ENCODE measurements at regions not wholly inside any gene's neighbourhood (a gene's known extent, or its start where the extent isn't known, plus 50 kb on each side); places are given as distances from the start of the nearest gene placed in this dataset.

GRCh38 chr17:77374170-77374936 lies 233.6 kb downstream of the SEC14L1 start:
- TF ChIP-seq CTCF (IDR thresholded peaks at IDR 0.05; ENCODE audit: insufficient read depth, low read length, missing control alignments), result peak; percentile 51
- DNase-seq (ENCODE audit: low read depth, low spot score), result no peak
- CTCF ChIA-PET, result interaction anchor here (1.1 to 4.4 kb wide), 7 partner anchors 9 to 58 kb away, joined by 3 to 23 read pairs (median 4); no protein-coding TSS in a partner anchor
- POLR2A ChIA-PET, result interaction anchor here (0.6 to 2.5 kb wide), 13 partner anchors 9 to 55 kb away, joined by 3 to 13 read pairs (median 4); no protein-coding TSS in a partner anchor
- H3K4me3 ChIP-seq (ENCODE audit: low read depth, low read length), result peak overlapping the region; percentile 79

GRCh38 chr17:77375108-77375916 lies 234.5 kb downstream of the SEC14L1 start:
- DNase-seq (ENCODE audit: low read depth, low spot score), result no peak
- no peak for TF ChIP-seq CTCF (IDR thresholded peaks at IDR 0.05; ENCODE audit: insufficient read depth, low read length, missing control alignments)
- H3K4me3 ChIP-seq (ENCODE audit: low read depth, low read length), result peak overlapping the region; percentile 79
- ChIA-PET POLR2A (interaction anchor here (0.6 to 2.5 kb wide), 16 partner anchors 8 to 77 kb away, joined by 3 to 13 read pairs (median 5); no protein-coding TSS in a partner anchor), CTCF (interaction anchor here (1.1 to 4.4 kb wide), 6 partner anchors 8 to 59 kb away, joined by 3 to 23 read pairs (median 4); no protein-coding TSS in a partner anchor)

GRCh38 chr17:77375917-77376651 lies 235.3 kb downstream of the SEC14L1 start:
- ChIA-PET POLR2A (interaction anchor here (0.9 to 2.5 kb wide), 10 partner anchors 9 to 76 kb away, joined by 3 to 13 read pairs (median 6); no protein-coding TSS in a partner anchor), CTCF (interaction anchor here (1.2 to 4.4 kb wide), 4 partner anchors 13 to 119 kb away, joined by 3 to 23 read pairs (median 8); no protein-coding TSS in a partner anchor)
- no peak for TF ChIP-seq CTCF (IDR thresholded peaks at IDR 0.05; ENCODE audit: insufficient read depth, low read length, missing control alignments)
- peak; percentile 55 for DNase-seq (ENCODE audit: low read depth, low spot score)
- H3K4me3 ChIP-seq (ENCODE audit: low read depth, low read length), result peak overlapping the region; percentile 79

- CTCF ChIA-PET, result interaction anchor here (1.2 to 4.4 kb wide), 4 partner anchors 44 to 118 kb away, joined by 3 to 23 read pairs (median 6); no protein-coding TSS in a partner anchor
- DNase-seq (ENCODE audit: low read depth, low spot score), result no peak
- TF ChIP-seq CTCF (IDR thresholded peaks at IDR 0.05; ENCODE audit: insufficient read depth, low read length, missing control alignments), result no peak
- peak overlapping the region; percentile 79 for H3K4me3 ChIP-seq (ENCODE audit: low read depth, low read length)
- POLR2A ChIA-PET, result interaction anchor here (0.8 to 1.6 kb wide), 3 partner anchors 15 to 237 kb away, joined by 3 to 7 read pairs (median 5); no protein-coding TSS in a partner anchor
These were observed 236.3 kb downstream of the SEC14L1 start for GRCh38 chr17:77376795-77377709.

GRCh38 chr17:77377710-77378235 lies 237.0 kb downstream of the SEC14L1 start:
- no peak for DNase-seq (ENCODE audit: low read depth, low spot score)
- ChIA-PET POLR2A (interaction anchor here (0.8 to 1.6 kb wide), 2 partner anchors 14 to 238 kb away, joined by 3 to 5 read pairs; no protein-coding TSS in a partner anchor), CTCF (interaction anchor here (1.7 to 4.4 kb wide), 2 partner anchors 47 to 52 kb away, joined by 7 to 23 read pairs; no protein-coding TSS in a partner anchor)
- peak overlapping the region; percentile 8; the same call in 1 of the 2 replicates for H3K4me3 ChIP-seq (ENCODE audit: low read depth, low read length)
- no peak for TF ChIP-seq CTCF (IDR thresholded peaks at IDR 0.05; ENCODE audit: insufficient read depth, low read length, missing control alignments)

Measured in AG04449 (cell line).